ENCODE measurements at regions not wholly inside any gene's neighbourhood (a gene's known extent, or its start where the extent isn't known, plus 50 kb on each side); places are given as distances from the start of the nearest gene placed in this dataset.

- no peak overlapping the region for H3K4me3 ChIP-seq (ENCODE audit: low read depth, low read length)
- no peak for TF ChIP-seq CTCF (IDR thresholded peaks at IDR 0.05; ENCODE audit: low read depth, low read length)
These were observed 77.8 kb downstream of the RDH14 start for GRCh38 chr2:18482666-18483065.

GRCh38 chr2:18479947-18480369 is 80.5 kb downstream of the RDH14 start:
- no peak for TF ChIP-seq CTCF (IDR thresholded peaks at IDR 0.05; ENCODE audit: low read depth, low read length)
- H3K4me3 ChIP-seq (ENCODE audit: low read depth, low read length) = no peak overlapping the region

GRCh38 chr2:18477293-18477692 is 83.2 kb downstream of the RDH14 start:
- no peak overlapping the region for H3K4me3 ChIP-seq (ENCODE audit: low read depth, low read length)
- no peak for TF ChIP-seq CTCF (IDR thresholded peaks at IDR 0.05; ENCODE audit: low read depth, low read length)

- H3K4me3 ChIP-seq (ENCODE audit: low read depth, low read length) = no peak overlapping the region
- TF ChIP-seq CTCF (IDR thresholded peaks at IDR 0.05; ENCODE audit: low read depth, low read length) = no peak
These were observed 84.0 kb downstream of the RDH14 start for GRCh38 chr2:18476484-18476883.

GRCh38 chr2:18475884-18476283 is 84.6 kb downstream of the RDH14 start:
- no peak for TF ChIP-seq CTCF (IDR thresholded peaks at IDR 0.05; ENCODE audit: low read depth, low read length)
- no peak overlapping the region for H3K4me3 ChIP-seq (ENCODE audit: low read depth, low read length)

GRCh38 chr2:18474700-18475099 is 85.8 kb downstream of the RDH14 start:
- no peak for TF ChIP-seq CTCF (IDR thresholded peaks at IDR 0.05; ENCODE audit: low read depth, low read length)
- H3K4me3 ChIP-seq (ENCODE audit: low read depth, low read length) = no peak overlapping the region

GRCh38 chr2:18473241-18474181 is 86.9 kb downstream of the RDH14 start:
- no peak for TF ChIP-seq CTCF (IDR thresholded peaks at IDR 0.05; ENCODE audit: low read depth, low read length)
- H3K4me3 ChIP-seq (ENCODE audit: low read depth, low read length) = no peak overlapping the region
